GM18508 (cell line): ENCODE measurements at regions not wholly inside any gene's neighbourhood (a gene's known extent, or its start where the extent isn't known, plus 50 kb on each side); places are given as distances from the start of the nearest gene placed in this dataset.

Experiments
- ATAC-seq: cut with Tn5 transposase; IDR thresholded peaks from one replicate; pipeline ENCODE4 v1.9.1; 2021; ENCODE audit warnings: moderate number of reproducible peaks; ENCODE audit not compliant: insufficient read depth, unreplicated experiment

- ATAC-seq = no peak
Observed at GRCh38 chr11:29389793-29390192, 627.0 kb downstream of the KCNA4 start.

GRCh38 chr11:29373725-29374124 lies 643.1 kb downstream of the KCNA4 start:
- ATAC-seq = no peak

- no peak for ATAC-seq
Observed at GRCh38 chr11:29368126-29368525, 648.7 kb downstream of the KCNA4 start.

GRCh38 chr11:29364006-29364405 lies 652.8 kb downstream of the KCNA4 start:
- ATAC-seq = no peak

GRCh38 chr11:29361369-29361768 lies 655.5 kb downstream of the KCNA4 start:
- ATAC-seq = no peak

GRCh38 chr11:29353833-29354232 lies 663.0 kb downstream of the KCNA4 start:
- ATAC-seq = no peak

- ATAC-seq = no peak
Observed at GRCh38 chr11:29352273-29352795, 664.5 kb downstream of the KCNA4 start.

GRCh38 chr11:29351301-29351873 lies 665.4 kb downstream of the KCNA4 start:
- ATAC-seq = peak; percentile 66

GRCh38 chr11:29343465-29344333 lies 673.1 kb downstream of the KCNA4 start:
- ATAC-seq = peak; percentile 93

- ATAC-seq = no peak
Observed at GRCh38 chr11:29336727-29337575, 679.9 kb downstream of the KCNA4 start.

GRCh38 chr11:29334776-29335130 lies 682.1 kb downstream of the KCNA4 start:
- no peak for ATAC-seq

- peak; percentile 90 for ATAC-seq
Observed at GRCh38 chr11:29333993-29334775, 682.6 kb downstream of the KCNA4 start.

- no peak for ATAC-seq
Observed at GRCh38 chr11:29331451-29332010, 685.3 kb downstream of the KCNA4 start.

GRCh38 chr11:29328961-29329441 lies 687.8 kb downstream of the KCNA4 start:
- no peak for ATAC-seq

GRCh38 chr11:29327891-29328290 lies 688.9 kb downstream of the KCNA4 start:
- no peak for ATAC-seq

- ATAC-seq = no peak
Observed at GRCh38 chr11:29326757-29327156, 690.1 kb downstream of the KCNA4 start.

GRCh38 chr11:29324328-29324727 lies 692.5 kb downstream of the KCNA4 start:
- no peak for ATAC-seq

GRCh38 chr11:29321293-29322132 lies 695.3 kb downstream of the KCNA4 start:
- ATAC-seq = no peak

- no peak for ATAC-seq
Observed at GRCh38 chr11:29320196-29320595, 696.6 kb downstream of the KCNA4 start.
